WTC11 (cell line): ENCODE measurements at regions not wholly inside any gene's neighbourhood (a gene's known extent, or its start where the extent isn't known, plus 50 kb on each side); places are given as distances from the start of the nearest gene placed in this dataset.

Experiments
- CTCF ChIP-seq: fragments of 200-600 bp; IDR thresholded peaks from 2 replicates; pipeline ENCODE4 v1.8.0; 2022; ENCODE audit warnings: antibody characterized with exemption
- ESRRA ChIP-seq: sonication (generic); formaldehyde crosslinking; IDR thresholded peaks from 2 replicates; pipeline ENCODE4 v1.8.1; 2022; ENCODE audit warnings: mild to moderate bottlenecking, missing genetic modification reagents, borderline replicate concordance
- NFE2L1 ChIP-seq: sonication (generic); formaldehyde crosslinking; IDR thresholded peaks from 2 replicates; pipeline ENCODE4 v1.8.1; 2023; ENCODE audit warnings: missing genetic modification reagents
- NFYB ChIP-seq: sonication (generic); formaldehyde crosslinking; conservative IDR thresholded peaks from 2 replicates; pipeline ENCODE4 v1.8.0; 2022; ENCODE audit warnings: low read depth, missing genetic modification reagents
- NR2C2 ChIP-seq: sonication (generic); formaldehyde crosslinking; IDR thresholded peaks from 2 replicates; pipeline ENCODE4 v1.8.0; 2022; ENCODE audit warnings: mild to moderate bottlenecking, missing genetic modification reagents
- TEAD1 ChIP-seq: sonication (generic); formaldehyde crosslinking; IDR thresholded peaks from 2 replicates; pipeline ENCODE4 v1.8.0; 2022; ENCODE audit warnings: mild to moderate bottlenecking, missing genetic modification reagents
- ZBTB21 ChIP-seq: sonication (generic); formaldehyde crosslinking; IDR thresholded peaks from 2 replicates; pipeline ENCODE4 v1.8.1; 2023; ENCODE audit warnings: mild to moderate bottlenecking, missing genetic modification reagents, borderline replicate concordance
- ZNF396 ChIP-seq: fragments of 250-450 bp; sonication (Bioruptor Pico); IDR thresholded peaks from 2 replicates; pipeline ENCODE4 v1.8.0; 2021; ENCODE audit warnings: mild to moderate bottlenecking, moderate library complexity, borderline replicate concordance

GRCh38 chr3:144112036-144112435 lies 140.4 kb downstream of the DIPK2A start:
- TF ChIP-seq CTCF (no peak), NFE2L1 (CRISPR knock-in tag) (no peak), NR2C2 (CRISPR knock-in tag) (no peak), ESRRA (no peak), NFYB (CRISPR knock-in tag) (no peak), ZNF396 (CRISPR knock-in tag) (no peak), TEAD1 (no peak), ZBTB21 (CRISPR knock-in tag) (no peak)
